CD4-positive, alpha-beta memory T cell (primary cell): ENCODE measurements at regions not wholly inside any gene's neighbourhood (a gene's known extent, or its start where the extent isn't known, plus 50 kb on each side); places are given as distances from the start of the nearest gene placed in this dataset.

Experiments
- CTCF ChIA-PET: fragments of 350-600 bp; sonication (Branson Sonifier 250); formaldehyde crosslinking; loops from one replicate; lab custom pipeline; 2021; ENCODE audit warnings: inconsistent platforms; ENCODE audit not compliant: partially characterized antibody; lab: Charles Lee
- POLR2A ChIA-PET: fragments of 350-600 bp; sonication (Branson Sonifier 250); formaldehyde crosslinking; loops from one replicate; lab custom pipeline; 2021; ENCODE audit not compliant: partially characterized antibody; lab: Charles Lee
- DNase-seq, 5 donors: peaks; one replicate each; pipeline versions ENCODE4 v3.0.0 to v3.0.0-alpha.2; 2020 to 2022; ENCODE audit warnings: mixed read lengths in 1 of 5
- H3K27ac ChIP-seq: one replicate; pipeline ENCODE4 v1.7.0; 2013; ENCODE audit warnings: low read depth, low read length
- H3K27me3 ChIP-seq: 2 replicates; pipeline ENCODE4 v1.7.0; 2013; ENCODE audit warnings: mild to moderate bottlenecking, low read length, moderate library complexity; ENCODE audit not compliant: insufficient read depth
- H3K36me3 ChIP-seq: 2 replicates; pipeline ENCODE4 v1.7.0; 2013; ENCODE audit warnings: mild to moderate bottlenecking, low read length, moderate library complexity; ENCODE audit not compliant: insufficient read depth
- H3K4me1 ChIP-seq: 2 replicates; pipeline ENCODE4 v1.7.0; 2013; ENCODE audit warnings: mild to moderate bottlenecking, low read length, moderate library complexity; ENCODE audit not compliant: insufficient read depth
- H3K4me3 ChIP-seq, 2 donors: one replicate each; pipeline ENCODE4 v1.7.0; 2013; ENCODE audit warnings: low read length in 2 of 2, mild to moderate bottlenecking in 1 of 2
- H3K9me3 ChIP-seq, 2 donors: one replicate each; pipeline ENCODE4 v1.7.0; 2013; ENCODE audit warnings: low read length in 2 of 2, control low read depth in 1 of 2; ENCODE audit not compliant: control insufficient read depth in 1 of 2
- H3K27ac Mint-ChIP-seq, 7 donors: one replicate each; pipeline ENCODE4 v1.8.0; 2020 to 2021; ENCODE audit warnings: mixed read lengths in 7 of 7, mild to moderate bottlenecking in 6 of 7, inconsistent platforms in 3 of 7, moderate library complexity in 3 of 7
- H3K27me3 Mint-ChIP-seq, 2 donors: one replicate each; pipeline ENCODE4 v1.8.0; 2020 to 2021; ENCODE audit warnings: mixed read lengths in 2 of 2
- H3K36me3 Mint-ChIP-seq, 2 donors: one replicate each; pipeline ENCODE4 v1.8.0; 2020 to 2021; ENCODE audit warnings: mixed read lengths in 2 of 2, inconsistent platforms in 1 of 2, mild to moderate bottlenecking in 1 of 2
- H3K4me1 Mint-ChIP-seq, 4 donors: one replicate each; pipeline ENCODE4 v1.8.0; 2020 to 2021; ENCODE audit warnings: mixed read lengths in 4 of 4, mild to moderate bottlenecking in 1 of 4
- H3K4me3 Mint-ChIP-seq, 8 donors: one replicate each; pipeline ENCODE4 v1.8.0; 2020 to 2021; ENCODE audit warnings: mixed read lengths in 8 of 8, mild to moderate bottlenecking in 7 of 8, moderate library complexity in 6 of 8, inconsistent platforms in 3 of 8
- H3K9me3 Mint-ChIP-seq, 8 donors: one replicate each; pipeline ENCODE4 v1.8.0; 2020 to 2021; ENCODE audit warnings: mixed read lengths in 8 of 8, mild to moderate bottlenecking in 5 of 8, inconsistent platforms in 3 of 8, moderate library complexity in 1 of 8
- intact Hi-C: fragments of 100-400 bp; cut with micrococcal nuclease; formaldehyde crosslinking; loops from one replicate; pipeline ENCODE4 v1.15.1; 2023

DNA sequence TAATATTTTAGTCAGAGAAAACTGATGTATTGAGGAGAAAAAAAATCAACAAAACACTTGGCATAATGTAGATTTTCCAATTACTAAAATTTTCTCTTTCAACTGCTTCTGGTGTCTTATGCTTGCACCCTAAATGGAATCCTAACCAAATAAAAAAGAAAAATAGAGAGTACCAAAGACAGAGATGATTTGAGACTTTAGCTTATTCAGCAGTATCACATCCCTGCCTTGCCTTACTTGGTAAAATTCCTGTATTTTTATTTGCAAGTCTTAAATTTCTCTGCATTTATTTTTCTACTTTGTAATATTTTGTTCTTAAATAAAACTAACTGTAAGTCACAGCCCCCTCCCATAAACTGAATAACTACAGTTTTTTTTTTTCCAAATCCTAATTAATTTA, 950.5 kb upstream of the INTU start:
- Mint-ChIP-seq H3K4me1 (no peaks in the 10 kb centered on the region), H3K27me3 (no peaks in the 10 kb centered on the region), H3K4me3 (no peak overlapping the region), H3K36me3 (no peaks in the 10 kb centered on the region), H3K9me3 (peaks cover 0 to 3% (median 0%) of the 10 kb centered on the region in 8 donors), H3K27ac (no peak overlapping the region)
- Histone ChIP-seq H3K27ac (no peak overlapping the region), H3K27me3 (no peaks in the 10 kb centered on the region), H3K36me3 (no peaks in the 10 kb centered on the region), H3K4me1 (no peaks in the 10 kb centered on the region), H3K9me3 (no peaks in the 10 kb centered on the region), H3K4me3 (no peak overlapping the region)
- no peak for DNase-seq
- ChIA-PET POLR2A (no interaction called here), CTCF (no interaction called here)
- intact Hi-C loops: no loop called here

DNA sequence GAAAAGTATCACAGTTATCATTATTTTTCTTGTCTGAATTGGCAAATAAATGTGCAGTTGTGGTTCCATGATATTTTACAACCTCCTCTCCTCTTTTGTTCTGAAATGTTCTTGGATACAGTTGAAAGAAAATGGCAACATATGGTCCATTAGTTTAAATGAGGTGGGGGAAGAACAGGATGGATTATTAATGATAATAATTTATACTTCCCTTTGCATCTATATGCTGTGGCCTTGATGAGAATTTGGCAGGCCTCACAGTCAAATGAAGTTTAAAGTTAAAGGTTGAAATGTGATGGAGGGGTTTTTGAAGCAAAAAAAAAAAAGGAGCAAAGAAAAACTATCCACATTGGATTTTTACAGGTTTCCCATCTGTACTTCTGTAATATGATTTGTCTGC, 946.3 kb upstream of the INTU start:
- Histone ChIP-seq H3K4me3 (no peak overlapping the region), H3K9me3 (no peaks in the 10 kb centered on the region), H3K27ac (no peak overlapping the region), H3K4me1 (no peaks in the 10 kb centered on the region), H3K36me3 (no peaks in the 10 kb centered on the region), H3K27me3 (no peaks in the 10 kb centered on the region)
- H3K4me3 Mint-ChIP-seq: no peak overlapping the region
- POLR2A ChIA-PET: no interaction called here
- H3K4me1 Mint-ChIP-seq: no peaks in the 10 kb centered on the region
- intact Hi-C loops: no loop called here
- no peaks in the 10 kb centered on the region for H3K27me3 Mint-ChIP-seq
- DNase-seq: no peak
- H3K9me3 Mint-ChIP-seq: peaks cover 0 to 8% (median 0%) of the 10 kb centered on the region in 8 donors
- no peaks in the 10 kb centered on the region for H3K36me3 Mint-ChIP-seq
- CTCF ChIA-PET: no interaction called here
- no peak overlapping the region for H3K27ac Mint-ChIP-seq

DNA sequence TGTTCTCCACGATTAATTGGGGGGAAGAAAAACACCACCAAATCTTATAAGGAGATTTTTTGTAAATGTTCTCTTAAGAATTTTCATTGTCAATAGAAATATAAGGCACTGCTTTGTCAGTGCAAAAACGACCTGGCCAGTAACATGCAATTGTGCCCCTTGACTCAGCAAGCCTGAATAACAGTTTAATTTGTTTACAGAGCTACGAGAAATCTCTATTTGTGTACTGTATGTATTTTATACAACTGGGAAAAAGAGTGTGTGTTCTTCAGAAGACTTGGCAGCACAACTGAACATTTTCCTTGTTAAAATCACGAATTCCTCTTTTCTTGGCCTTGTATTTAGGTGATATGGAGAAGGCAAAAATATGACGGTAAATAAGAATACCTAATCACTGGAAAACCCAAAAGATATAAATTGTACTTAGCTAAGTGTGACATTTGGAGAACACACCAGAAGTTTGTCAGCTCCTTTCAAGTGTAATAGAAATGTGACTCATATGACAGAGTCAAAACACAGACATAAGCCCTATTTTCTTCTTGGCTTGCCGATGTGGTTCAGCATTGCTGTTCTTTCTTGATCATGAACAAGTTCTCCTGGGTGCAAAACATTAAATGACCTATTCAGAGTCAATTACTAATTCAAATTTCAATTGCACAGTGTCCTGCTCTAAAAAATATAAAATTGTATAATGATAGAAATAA, 945.0 kb upstream of the INTU start:
- H3K36me3 ChIP-seq: no peaks in the 10 kb centered on the region
- no peak overlapping the region for H3K27ac ChIP-seq
- H3K9me3 ChIP-seq: no peaks in the 10 kb centered on the region
- H3K27me3 ChIP-seq: no peaks in the 10 kb centered on the region
- Mint-ChIP-seq H3K27me3 (no peaks in the 10 kb centered on the region), H3K27ac (no peak overlapping the region), H3K9me3 (peaks cover 0 to 8% (median 0%) of the 10 kb centered on the region in 8 donors), H3K4me1 (no peaks in the 10 kb centered on the region), H3K36me3 (no peaks in the 10 kb centered on the region), H3K4me3 (no peak overlapping the region)
- intact Hi-C loops: no loop called here
- no peak overlapping the region for H3K4me3 ChIP-seq
- ChIA-PET CTCF (no interaction called here), POLR2A (no interaction called here)
- DNase-seq: no peak
- H3K4me1 ChIP-seq: no peaks in the 10 kb centered on the region

DNA sequence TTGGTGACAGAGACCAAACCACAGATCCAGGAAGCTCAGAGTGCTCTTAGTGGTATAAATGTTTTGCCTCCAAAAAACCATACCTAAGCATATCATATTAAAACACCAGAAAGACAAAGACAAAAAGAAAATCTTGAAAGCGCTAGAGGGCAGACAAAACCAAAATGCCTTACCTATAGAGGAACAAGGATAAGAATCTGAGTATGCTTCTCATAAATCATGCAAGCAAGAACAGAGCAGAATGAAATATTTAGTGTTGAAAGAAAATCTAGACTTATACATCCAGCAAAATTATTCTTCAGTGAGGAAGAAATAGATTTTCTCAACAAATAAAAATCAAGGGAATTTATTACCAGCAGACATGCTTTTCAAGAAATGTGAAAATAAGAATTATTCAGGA, 941.0 kb upstream of the INTU start:
- DNase-seq: no peak
- no peaks in the 10 kb centered on the region for H3K27me3 Mint-ChIP-seq
- H3K27me3 ChIP-seq: no peaks in the 10 kb centered on the region
- no peak overlapping the region for H3K4me3 Mint-ChIP-seq
- H3K27ac Mint-ChIP-seq: no peak overlapping the region
- no peaks in the 10 kb centered on the region for H3K36me3 ChIP-seq
- ChIA-PET POLR2A (no interaction called here), CTCF (no interaction called here)
- intact Hi-C loops: no loop called here
- no peaks in the 10 kb centered on the region for H3K4me1 ChIP-seq
- H3K36me3 Mint-ChIP-seq: no peaks in the 10 kb centered on the region
- H3K4me1 Mint-ChIP-seq: no peaks in the 10 kb centered on the region
- peaks cover 0 to 6% (median under 1%) of the 10 kb centered on the region in 8 donors for H3K9me3 Mint-ChIP-seq
- no peak overlapping the region for H3K4me3 ChIP-seq
- no peaks in the 10 kb centered on the region for H3K9me3 ChIP-seq
- no peak overlapping the region for H3K27ac ChIP-seq

DNA sequence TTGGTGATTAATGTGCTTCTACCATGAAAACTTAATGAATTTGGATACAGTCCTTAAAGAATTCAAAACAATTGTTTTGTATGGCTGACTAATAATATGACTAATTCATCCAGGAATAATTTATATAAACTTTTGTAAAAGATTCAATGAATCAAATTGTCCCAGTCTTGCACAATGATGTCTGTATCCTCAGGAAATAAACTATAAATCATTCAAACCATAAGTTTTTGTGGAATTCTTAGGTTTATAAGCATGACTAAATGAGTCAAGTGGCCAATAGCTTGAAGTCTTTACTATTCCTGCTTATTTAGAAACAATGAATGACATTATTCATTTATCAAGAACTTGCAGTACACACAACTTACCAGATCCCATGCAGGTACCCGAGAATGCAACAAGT, 935.0 kb upstream of the INTU start:
- DNase-seq: no peak
- no peaks in the 10 kb centered on the region for H3K27me3 Mint-ChIP-seq
- no peaks in the 10 kb centered on the region for H3K4me1 Mint-ChIP-seq
- Histone ChIP-seq H3K27me3 (no peaks in the 10 kb centered on the region), H3K27ac (no peak overlapping the region), H3K9me3 (no peaks in the 10 kb centered on the region), H3K4me1 (no peaks in the 10 kb centered on the region), H3K36me3 (no peaks in the 10 kb centered on the region), H3K4me3 (no peak overlapping the region)
- no peak overlapping the region for H3K4me3 Mint-ChIP-seq
- peaks cover 0 to 5% (median 3%) of the 10 kb centered on the region in 8 donors for H3K9me3 Mint-ChIP-seq
- POLR2A ChIA-PET: no interaction called here
- CTCF ChIA-PET: no interaction called here
- intact Hi-C loops: no loop called here
- H3K27ac Mint-ChIP-seq: no peak overlapping the region
- H3K36me3 Mint-ChIP-seq: no peaks in the 10 kb centered on the region

DNA sequence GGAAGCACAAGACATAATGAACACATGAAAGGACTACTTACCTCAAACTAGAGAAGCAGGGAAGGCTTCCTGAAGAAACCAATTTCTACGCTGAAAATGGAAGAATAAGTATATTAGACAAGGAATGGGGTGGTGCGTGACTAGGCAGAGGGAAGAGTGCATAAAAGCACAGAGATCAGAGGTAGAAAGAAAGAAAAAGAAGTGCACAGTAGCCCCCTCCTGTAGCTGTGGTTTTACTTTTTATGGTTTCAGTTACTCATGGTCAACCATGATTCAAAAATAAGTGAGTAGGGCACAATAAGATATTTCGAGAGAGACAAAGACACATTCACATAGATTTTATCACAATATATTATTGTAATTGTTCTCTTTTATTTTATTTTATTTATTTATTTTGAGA, 934.5 kb upstream of the INTU start:
- no peaks in the 10 kb centered on the region for H3K27me3 Mint-ChIP-seq
- no peaks in the 10 kb centered on the region for H3K4me1 Mint-ChIP-seq
- ChIA-PET CTCF (no interaction called here), POLR2A (no interaction called here)
- Histone ChIP-seq H3K27me3 (no peaks in the 10 kb centered on the region), H3K4me1 (no peaks in the 10 kb centered on the region), H3K27ac (no peak overlapping the region), H3K9me3 (no peaks in the 10 kb centered on the region), H3K36me3 (no peaks in the 10 kb centered on the region), H3K4me3 (no peak overlapping the region)
- peaks cover 0 to 9% (median 3%) of the 10 kb centered on the region in 8 donors for H3K9me3 Mint-ChIP-seq
- intact Hi-C loops: no loop called here
- no peak overlapping the region for H3K27ac Mint-ChIP-seq
- DNase-seq: no peak
- H3K4me3 Mint-ChIP-seq: no peak overlapping the region
- no peaks in the 10 kb centered on the region for H3K36me3 Mint-ChIP-seq

DNA sequence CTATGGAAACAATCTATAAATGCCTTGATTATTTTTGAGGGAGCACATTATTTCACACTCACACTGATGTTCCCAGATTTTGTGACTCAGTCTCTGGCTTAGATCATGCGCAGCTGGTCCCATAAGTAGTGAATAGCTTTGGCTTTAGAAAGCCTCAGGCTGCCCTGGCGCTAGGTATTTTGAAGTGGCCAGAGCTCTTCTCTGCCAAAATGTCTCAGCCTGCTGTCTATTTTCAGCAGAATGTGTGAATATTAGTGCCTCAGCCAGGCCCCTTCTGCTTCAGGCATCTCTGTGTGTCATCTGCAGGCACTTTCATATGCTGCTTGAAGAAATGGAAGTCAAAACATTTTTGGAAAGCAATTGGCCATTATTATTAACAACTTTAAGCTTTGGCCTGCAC, 931.0 kb upstream of the INTU start:
- Histone ChIP-seq H3K36me3 (no peaks in the 10 kb centered on the region), H3K27ac (no peak overlapping the region), H3K27me3 (no peaks in the 10 kb centered on the region), H3K9me3 (no peaks in the 10 kb centered on the region), H3K4me1 (no peaks in the 10 kb centered on the region), H3K4me3 (no peak overlapping the region)
- Mint-ChIP-seq H3K4me3 (no peak overlapping the region), H3K9me3 (peaks cover 0 to 11% (median 2%) of the 10 kb centered on the region in 8 donors), H3K4me1 (no peaks in the 10 kb centered on the region), H3K36me3 (no peaks in the 10 kb centered on the region), H3K27ac (no peak overlapping the region), H3K27me3 (no peaks in the 10 kb centered on the region)
- ChIA-PET POLR2A (no interaction called here), CTCF (no interaction called here)
- intact Hi-C loops: no loop called here
- DNase-seq: no peak

DNA sequence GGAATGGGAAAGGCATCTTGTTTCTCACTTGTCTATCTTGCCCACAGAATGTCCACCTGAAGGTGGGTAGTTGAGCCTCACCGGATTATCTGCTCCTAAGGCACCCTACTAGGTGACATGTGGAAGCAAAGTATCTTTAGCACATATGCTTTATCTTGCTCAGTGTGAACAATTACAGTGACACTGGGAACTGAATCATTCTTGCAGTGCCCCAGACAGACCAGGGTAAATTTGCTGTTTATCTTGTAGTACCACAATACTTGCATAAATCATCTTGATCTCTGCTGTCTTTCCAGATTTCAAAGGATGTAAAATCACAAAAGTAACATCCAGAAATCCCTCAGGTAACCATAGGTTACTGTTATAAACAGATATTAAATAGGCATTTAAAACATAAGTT, 930.0 kb upstream of the INTU start:
- no peak for DNase-seq
- Histone ChIP-seq H3K9me3 (no peaks in the 10 kb centered on the region), H3K4me1 (no peaks in the 10 kb centered on the region), H3K27ac (no peak overlapping the region), H3K27me3 (no peaks in the 10 kb centered on the region), H3K36me3 (no peaks in the 10 kb centered on the region), H3K4me3 (no peak overlapping the region)
- Mint-ChIP-seq H3K27me3 (no peaks in the 10 kb centered on the region), H3K4me3 (no peak overlapping the region), H3K27ac (no peak overlapping the region), H3K9me3 (peaks cover 0 to 13% (median 3%) of the 10 kb centered on the region in 8 donors), H3K4me1 (no peaks in the 10 kb centered on the region), H3K36me3 (no peaks in the 10 kb centered on the region)
- POLR2A ChIA-PET: no interaction called here
- intact Hi-C loops: no loop called here
- CTCF ChIA-PET: no interaction called here
